AG04450 (cell line): ENCODE measurements at regions not wholly inside any gene's neighbourhood (a gene's known extent, or its start where the extent isn't known, plus 50 kb on each side); places are given as distances from the start of the nearest gene placed in this dataset.

ENCODE experiments used
- CTCF ChIA-PET: fragments of 300-600, 350-600 bp; formaldehyde crosslinking; extraction: SDS; loops from one replicate; lab custom pipeline; 2022; ENCODE audit warnings: antibody characterized with exemption, inconsistent platforms; lab: Charles Lee
- POLR2A ChIA-PET: fragments of 350-600 bp; formaldehyde crosslinking; extraction: SDS; loops from one replicate; lab custom pipeline; 2021; ENCODE audit warnings: antibody characterized with exemption, inconsistent platforms; lab: Yijun Ruan, JAX
- DNase-seq: peaks from one replicate; pipeline ENCODE4 v3.0.0-alpha.2; 2011; ENCODE audit warnings: low read depth, low spot score
- H3K27ac ChIP-seq: one replicate; pipeline ENCODE4 v1.5.1; 2012; ENCODE audit warnings: low read depth, low read length, control low read depth
- H3K27me3 ChIP-seq: one replicate; pipeline ENCODE4 v1.6.0; 2012; ENCODE audit warnings: low read length; ENCODE audit not compliant: control insufficient read depth, insufficient read depth
- H3K4me3 ChIP-seq: 2 replicates; pipeline ENCODE4 v1.5.1; 2011; ENCODE audit warnings: mild to moderate bottlenecking, low read depth, low read length, control low read depth
- H3K9me3 ChIP-seq: 2 replicates; pipeline ENCODE4 v1.5.1; 2012; ENCODE audit warnings: low read length; ENCODE audit not compliant: control insufficient read depth, insufficient read depth
- CTCF ChIP-seq: IDR thresholded peaks from 2 replicates; pipeline ENCODE4 v1.5.1; 2011; ENCODE audit warnings: low read depth, low read length, control low read depth, inconsistent platforms

- DNase-seq: no peak
- ChIA-PET POLR2A (no interaction called here), CTCF (no interaction called here)
- Histone ChIP-seq H3K4me3 (no peak overlapping the region), H3K9me3 (no peaks in the 10 kb centered on the region), H3K27ac (no peak overlapping the region), H3K27me3 (peaks cover 2% of the 10 kb centered on the region)
- TF ChIP-seq CTCF: no peak
Measured at GRCh38 chr1:216952864-216953263, 229.6 kb upstream of the ESRRG start.

- Histone ChIP-seq H3K4me3 (no peak overlapping the region), H3K27ac (no peak overlapping the region), H3K9me3 (no peaks in the 10 kb centered on the region), H3K27me3 (peaks cover 2% of the 10 kb centered on the region)
- TF ChIP-seq CTCF: no peak
- DNase-seq: no peak
- ChIA-PET CTCF (interaction anchor here (0.6 to 1.5 kb wide), 2 partner anchors 130 to 1050 kb away, joined by 3 to 5 read pairs; no protein-coding TSS in a partner anchor), POLR2A (no interaction called here)
Measured at GRCh38 chr1:216945538-216946080, 222.4 kb upstream of the ESRRG start.

GRCh38 chr1:216944864-216945510 is 221.8 kb upstream of the ESRRG start:
- ChIA-PET POLR2A (no interaction called here), CTCF (interaction anchor here (0.6 to 1.5 kb wide), 3 partner anchors 57 to 1051 kb away, joined by 3 to 5 read pairs (median 3); no protein-coding TSS in a partner anchor)
- no peak for DNase-seq
- no peak for TF ChIP-seq CTCF
- Histone ChIP-seq H3K4me3 (no peak overlapping the region), H3K9me3 (no peaks in the 10 kb centered on the region), H3K27ac (no peak overlapping the region), H3K27me3 (peaks cover 2% of the 10 kb centered on the region)

GRCh38 chr1:216937491-216937890 is 214.3 kb upstream of the ESRRG start:
- DNase-seq: no peak
- Histone ChIP-seq H3K4me3 (no peak overlapping the region), H3K9me3 (no peaks in the 10 kb centered on the region), H3K27me3 (no peaks in the 10 kb centered on the region), H3K27ac (no peak overlapping the region)
- no peak for TF ChIP-seq CTCF
- ChIA-PET CTCF (no interaction called here), POLR2A (interaction anchor here (0.7 kb wide), 1 partner anchor 31 kb away, joined by 5 read pairs; no protein-coding TSS in a partner anchor)

- H3K27ac ChIP-seq: no peak overlapping the region
- CTCF ChIA-PET: no interaction called here
- POLR2A ChIA-PET: no interaction called here
Measured at GRCh38 chr1:216936779-216937178, 213.6 kb upstream of the ESRRG start.

More at GRCh38 chr1:216936779-216937178, 213.6 kb upstream of the ESRRG start:
- no peak overlapping the region for H3K4me3 ChIP-seq
- no peaks in the 10 kb centered on the region for H3K27me3 ChIP-seq
- no peak for DNase-seq
- TF ChIP-seq CTCF: no peak
- H3K9me3 ChIP-seq: no peaks in the 10 kb centered on the region
